NOMO-1 treated with dmso at 0.1 percent for 144 hours (cell line): ENCODE measurements at regions not wholly inside any gene's neighbourhood (a gene's known extent, or its start where the extent isn't known, plus 50 kb on each side); places are given as distances from the start of the nearest gene placed in this dataset.
"Not testable (repeated sequence)": the region's sequence is repeated elsewhere in the genome, so short reads cannot be mapped to it uniquely, and the experiment has no call there.

Experiments
- DNase-seq: peaks from one replicate; lab custom pipeline; 2025; ENCODE audit not compliant: unreplicated experiment; lab: John Stamatoyannopoulos, UW

DNA sequence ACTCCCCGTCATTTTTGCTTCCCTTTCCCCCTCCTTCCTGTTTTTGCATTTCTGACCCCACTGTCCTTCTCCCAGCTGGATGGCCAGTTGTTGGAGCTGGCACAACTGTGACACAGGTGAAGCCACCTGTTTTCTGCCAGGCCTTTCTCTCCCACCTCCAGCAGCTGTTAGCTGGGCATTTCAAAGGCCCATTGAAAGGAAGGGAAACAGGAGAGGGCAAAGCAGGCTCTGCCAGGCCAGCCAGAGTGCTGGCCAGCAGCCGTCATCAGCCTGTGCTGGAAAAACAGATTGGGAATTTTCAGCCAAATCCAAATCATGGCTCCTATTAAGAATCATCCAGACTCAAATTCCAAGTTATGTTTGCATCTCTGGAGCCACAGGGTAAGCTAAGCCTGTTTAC is 155.2 kb upstream of the C2CD4B start:
- no peak for DNase-seq

DNA sequence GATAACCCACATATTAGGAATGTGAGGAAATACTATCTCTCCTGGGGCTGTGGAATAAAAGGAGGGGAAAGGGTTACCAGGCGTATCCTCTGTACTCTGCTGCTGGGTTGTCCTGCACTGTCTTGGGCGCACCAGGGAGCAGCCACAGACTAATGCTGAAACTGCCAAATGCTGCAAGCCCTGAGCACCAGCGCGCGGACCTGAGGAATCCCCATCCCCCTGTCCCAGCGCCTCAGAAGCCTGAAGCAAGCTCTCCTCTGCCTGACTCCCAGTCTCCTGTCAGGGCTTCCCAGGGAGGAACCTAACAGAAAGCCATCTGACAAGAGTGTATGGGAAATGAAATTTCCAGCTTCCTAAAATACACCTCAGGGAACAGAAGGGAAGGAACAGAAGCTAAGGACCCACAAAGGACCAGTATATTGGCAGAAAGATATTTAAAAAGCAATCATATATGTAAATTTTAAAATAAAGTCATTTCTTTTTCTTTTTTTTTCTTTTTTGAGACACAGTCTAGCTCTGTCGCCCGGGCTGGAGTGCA is 158.3 kb upstream of the C2CD4B start:
- no peak for DNase-seq

DNA sequence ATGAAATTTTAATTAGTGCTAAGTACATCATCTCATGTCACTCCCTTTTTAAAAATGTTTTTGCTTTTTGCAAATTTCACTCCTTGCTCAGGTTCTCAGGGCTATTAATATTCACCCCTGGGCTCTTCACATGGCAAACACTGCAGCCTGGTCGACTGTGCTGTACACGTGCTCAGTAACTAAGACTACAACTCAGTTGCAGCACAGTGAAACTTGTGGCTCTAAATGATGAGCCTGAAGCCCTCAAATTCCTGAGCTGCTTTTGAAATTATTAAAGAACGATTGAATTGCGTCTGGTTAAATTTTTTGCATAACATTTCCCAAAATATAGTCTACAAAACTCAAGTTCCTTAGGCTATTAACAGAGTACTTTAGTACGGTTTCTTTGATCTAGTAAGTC is 159.3 kb upstream of the C2CD4B start:
- no peak for DNase-seq

DNA sequence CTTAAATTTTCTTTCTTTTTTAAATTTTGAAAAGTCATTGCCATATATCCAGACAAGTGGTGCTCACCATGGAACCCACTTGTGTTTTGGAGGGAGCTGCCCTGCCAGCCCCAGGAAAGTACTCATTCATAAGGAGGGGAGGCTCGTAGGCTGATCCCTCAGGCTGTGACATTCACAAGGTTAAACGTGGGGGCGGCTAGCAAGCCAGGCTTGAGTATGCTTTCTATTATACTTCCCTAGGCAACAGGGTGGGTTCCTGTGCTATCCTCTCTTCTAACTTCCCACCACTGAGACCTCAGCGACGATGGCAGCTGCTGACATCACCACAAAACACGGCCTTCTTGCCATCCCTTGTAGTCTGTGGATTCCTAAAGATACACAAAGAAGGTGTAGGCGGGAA is 160.5 kb upstream of the C2CD4B start:
- no peak for DNase-seq

DNA sequence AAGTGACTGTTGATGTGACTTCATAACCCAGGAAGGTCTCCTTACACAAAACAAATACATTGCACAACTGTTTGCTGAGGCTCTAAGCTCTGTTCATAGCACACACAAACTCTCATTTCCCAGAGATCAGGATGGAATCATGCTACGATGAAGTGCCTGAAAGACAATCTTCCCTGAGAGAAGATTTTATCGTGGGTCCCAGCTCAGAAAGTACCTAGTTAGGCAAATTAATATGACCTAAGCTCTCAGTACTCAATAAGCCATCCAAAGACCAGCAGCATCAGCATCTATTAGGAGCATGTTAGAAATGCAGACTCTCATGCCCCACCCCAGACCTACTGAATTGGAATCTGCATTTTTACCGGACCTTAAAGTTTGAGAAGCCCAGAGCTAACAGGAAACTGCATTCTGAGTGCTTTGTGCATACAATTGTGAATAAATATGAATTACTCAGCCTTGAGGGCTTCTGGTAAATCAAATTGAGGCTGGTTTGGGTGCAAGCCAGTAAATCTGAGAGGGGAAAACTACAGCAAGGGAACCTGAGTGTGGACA is 161.5 kb upstream of the C2CD4B start:
- DNase-seq: no peak

DNA sequence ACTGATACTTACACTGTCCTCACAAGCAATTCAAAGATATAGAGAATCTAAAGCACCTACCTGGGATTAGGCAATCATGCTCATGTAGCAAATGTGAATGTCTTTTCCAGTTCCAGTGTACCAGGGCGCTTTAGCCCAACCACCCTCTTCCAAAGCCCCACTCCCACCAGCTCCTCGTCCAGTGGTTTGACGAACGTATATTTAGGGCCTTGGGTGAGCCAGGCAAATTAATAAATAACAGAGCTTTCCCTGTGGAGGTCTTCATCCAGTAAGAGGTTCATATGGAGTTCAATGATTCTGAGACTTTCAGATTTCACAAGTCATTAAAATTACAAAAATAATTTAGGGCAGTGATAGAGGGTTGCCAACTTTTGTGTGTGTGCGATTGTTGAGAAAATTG is 162.3 kb upstream of the C2CD4B start:
- no peak for DNase-seq

DNA sequence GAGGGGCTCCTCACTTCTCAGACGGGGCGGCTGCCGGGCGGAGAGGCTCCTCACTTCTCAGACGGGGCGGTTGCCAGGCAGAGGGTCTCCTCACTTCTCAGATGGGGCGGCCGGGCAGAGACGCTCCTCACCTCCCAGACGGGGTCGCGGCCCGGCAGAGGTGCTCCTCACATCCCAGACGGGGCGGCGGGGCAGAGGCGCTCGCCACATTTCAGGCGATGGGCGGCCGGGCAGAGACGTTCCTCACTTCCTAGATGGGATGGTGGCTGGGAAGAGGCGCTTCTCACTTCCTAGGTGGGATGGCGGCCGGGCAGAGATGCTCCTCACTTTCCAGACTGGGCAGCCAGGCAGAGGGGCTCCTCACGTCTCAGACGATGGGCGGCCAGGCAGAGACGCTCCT is 167.4 kb upstream of the C2CD4B start:
- DNase-seq: not testable (repeated sequence)

DNA sequence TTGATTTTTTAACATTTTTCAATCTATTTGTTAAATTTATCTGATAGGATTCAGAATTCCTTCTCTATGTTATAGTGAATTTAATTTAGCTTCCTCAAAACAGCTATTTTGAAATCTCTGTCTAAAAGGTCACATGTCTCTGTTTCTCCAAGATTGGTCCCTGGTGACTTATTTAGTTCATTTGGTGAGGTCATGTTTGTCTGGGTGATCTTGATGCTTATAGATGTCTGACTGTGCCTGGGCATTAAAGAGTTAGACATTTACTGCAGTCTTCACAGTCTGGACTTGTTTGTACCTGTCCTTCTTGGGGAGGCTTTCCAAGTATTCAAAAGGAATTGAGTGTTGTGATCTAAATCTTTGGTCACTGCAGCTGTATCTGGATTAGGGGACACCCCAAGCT is 169.5 kb upstream of the C2CD4B start:
- DNase-seq: no peak

DNA sequence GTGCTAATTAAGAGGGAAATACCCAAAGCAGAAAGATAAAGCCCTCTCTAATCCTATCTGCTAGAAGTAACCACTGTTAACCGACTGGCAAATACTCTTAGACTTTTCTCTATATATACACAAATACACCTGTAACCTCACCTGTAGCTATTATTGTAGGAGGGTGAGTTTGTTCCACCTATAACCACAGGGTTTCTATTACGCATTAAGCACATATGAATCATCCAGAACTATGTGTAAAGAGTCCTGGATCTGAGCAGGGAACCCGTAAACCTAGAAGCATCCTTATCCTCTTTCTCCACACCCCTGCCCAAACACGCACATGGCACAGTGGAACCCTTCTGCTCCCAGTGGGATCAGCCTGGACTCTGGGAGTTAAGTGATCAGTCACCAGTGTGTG is 172.8 kb upstream of the C2CD4B start:
- DNase-seq: no peak

DNA sequence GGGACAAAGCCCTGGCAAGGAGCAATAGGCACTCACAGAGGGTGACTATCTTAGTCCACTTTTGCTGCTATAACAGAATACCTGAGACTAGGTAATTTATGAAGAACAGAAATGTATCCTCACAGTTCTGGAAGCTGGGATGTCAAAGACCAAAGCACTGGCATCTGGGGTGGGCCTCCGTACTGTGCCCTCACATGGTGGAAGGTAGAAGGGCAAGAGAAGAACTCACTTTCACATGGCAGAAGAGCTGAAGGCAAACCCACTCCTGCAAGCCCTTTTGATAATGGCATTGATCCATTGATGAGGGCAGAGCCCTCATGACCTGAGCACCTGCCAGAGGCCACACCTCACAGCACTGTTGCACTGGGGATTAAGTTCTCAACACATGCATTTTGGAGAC is 173.4 kb upstream of the C2CD4B start:
- DNase-seq: no peak

DNA sequence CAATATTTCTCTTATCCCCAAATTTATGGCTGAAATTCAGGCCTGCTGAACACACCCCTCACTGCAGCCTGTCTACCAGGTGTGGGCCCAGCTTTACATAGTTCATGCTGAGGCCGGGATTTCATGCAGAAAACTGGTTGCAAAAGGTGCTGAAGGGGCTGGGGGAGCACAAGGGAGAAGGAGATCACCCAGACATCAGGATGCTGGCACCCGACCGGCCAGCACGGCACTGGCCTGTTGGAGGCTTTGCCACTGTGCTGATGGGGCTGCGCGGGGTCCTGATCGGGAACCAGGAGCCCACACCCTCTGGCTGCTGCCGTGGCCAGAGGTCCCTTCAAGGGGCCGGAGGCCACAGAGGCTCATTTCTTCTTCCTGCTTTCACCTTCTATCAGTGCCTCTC is 177.9 kb upstream of the C2CD4B start:
- DNase-seq: no peak

DNA sequence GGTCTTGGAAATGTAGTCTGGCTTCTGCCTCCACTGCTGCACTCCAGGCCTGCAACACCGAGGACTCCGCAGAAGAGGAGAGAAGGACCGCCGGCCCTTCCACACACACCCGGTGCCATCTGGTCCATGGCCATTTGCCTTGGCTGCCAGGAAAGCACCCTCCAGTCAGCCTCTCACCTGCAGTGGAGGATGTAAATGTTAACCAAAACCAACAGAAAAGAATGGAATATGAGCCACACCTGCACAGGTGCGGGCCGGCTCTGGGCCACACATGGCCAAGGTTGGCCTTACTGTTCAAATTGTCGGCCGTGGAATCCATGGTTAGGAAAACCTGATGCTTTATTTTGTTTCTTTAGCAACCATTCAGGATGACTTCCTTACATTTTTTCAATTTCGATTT is 178.3 kb upstream of the C2CD4B start:
- no peak for DNase-seq

DNA sequence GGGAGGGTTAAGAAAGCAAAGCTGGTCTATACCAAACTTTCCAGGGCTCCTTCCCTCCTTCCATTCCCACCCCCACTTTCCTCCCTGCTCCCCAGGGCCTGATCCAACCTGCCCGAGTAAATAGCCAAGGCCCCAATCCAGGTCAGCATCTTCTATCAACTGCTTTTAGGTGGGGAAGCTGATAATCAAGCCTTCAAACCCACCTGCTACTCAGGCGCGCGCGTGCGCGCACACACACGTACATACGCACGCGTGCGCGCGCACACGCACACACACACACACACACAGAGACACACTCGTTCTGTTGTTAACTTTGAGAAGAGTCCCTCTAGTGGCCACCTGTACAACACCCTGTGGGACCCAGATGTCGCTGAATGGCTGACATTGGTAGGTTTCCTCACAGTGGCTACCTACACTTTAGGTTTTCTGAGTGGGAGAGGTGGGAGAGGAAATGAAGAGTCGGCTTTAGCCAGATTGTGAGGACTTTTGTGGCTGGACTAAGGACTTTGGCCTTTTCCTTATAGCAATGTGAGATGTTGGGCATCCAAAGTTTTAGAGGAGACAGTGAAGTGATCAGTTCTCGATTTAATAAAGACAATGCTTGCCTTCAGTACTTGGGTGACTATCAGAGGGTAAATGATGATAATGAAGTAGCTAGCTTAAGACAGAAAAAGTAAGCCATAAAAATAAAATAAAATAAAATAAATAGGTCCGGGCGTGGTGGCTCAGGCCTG is 179.9 kb upstream of the C2CD4B start:
- DNase-seq: no peak

DNA sequence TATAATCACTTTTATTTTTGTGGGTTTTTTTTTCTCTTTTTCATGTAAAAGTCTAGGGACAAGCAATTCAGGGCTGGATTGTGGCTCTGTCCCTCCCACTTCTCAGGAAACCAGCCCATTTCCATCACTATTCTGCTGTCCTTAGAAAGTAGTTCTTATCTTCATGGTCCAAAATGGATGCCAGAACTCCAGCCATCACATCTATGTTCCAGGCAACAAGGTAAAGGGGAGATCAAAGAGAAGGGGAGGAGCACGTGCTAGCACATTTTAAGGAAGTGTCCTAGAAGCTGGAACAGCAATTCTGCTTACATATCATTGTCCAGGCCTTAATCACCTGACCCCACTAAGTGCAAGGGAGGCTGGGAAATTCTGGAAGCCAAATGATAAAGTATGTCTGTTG is 181.1 kb upstream of the C2CD4B start:
- DNase-seq: no peak

DNA sequence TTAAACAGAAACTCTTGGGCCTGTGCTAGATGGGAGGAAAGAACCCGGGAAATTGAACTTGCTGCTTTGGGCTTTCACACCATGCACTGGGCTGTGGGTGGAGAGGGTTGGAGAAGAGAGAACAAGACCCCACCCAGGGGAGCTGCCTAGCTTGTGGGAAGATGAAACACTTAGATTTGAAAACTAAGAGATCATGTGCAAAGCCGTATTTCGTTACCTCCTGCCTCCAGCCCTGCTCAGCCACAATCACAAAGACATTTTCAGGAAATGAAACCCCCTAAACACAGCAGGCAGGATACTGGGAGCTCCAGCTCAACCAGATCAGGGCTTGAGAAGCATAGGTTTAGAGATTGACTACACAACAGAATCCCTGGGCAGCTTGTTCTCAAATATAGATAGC is 183.0 kb upstream of the C2CD4B start:
- no peak for DNase-seq

DNA sequence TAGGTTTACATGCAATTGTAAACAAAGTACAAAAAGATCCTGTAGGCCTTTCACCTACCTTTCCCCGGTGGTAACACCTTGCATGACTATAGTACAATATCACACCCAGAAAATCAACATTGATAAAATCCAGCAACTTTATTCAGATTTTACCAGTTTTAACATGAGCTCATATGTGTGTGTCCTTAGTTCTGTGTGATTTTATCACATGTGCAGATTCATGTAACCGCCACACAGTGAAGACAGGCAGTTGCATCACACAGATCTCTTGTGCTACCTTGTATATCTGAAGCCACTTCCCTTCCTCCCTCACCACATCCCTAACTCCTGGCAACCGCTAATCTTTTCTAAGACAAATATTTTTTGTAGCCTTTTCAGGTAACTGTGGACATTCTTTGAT is 183.5 kb upstream of the C2CD4B start:
- DNase-seq: peak; percentile 40

DNA sequence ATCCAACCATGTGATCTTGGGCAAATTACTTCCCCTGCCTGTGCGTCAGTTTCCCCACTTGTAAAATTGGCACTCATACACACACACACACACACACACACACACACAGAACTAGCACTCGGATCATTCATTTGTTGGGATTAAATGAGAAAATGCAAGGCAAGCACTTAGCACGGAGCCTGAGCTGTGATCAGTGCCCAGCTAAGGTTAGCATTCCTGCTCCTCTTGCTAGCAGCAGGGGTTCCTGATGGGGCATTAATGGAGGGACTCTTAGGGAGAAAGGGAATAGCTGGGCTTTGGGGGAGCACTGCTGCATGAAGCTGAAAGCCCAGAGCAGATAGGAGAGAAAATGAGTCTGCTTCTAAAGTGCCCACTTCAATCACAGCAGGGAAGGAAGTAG is 187.7 kb upstream of the C2CD4B start:
- no peak for DNase-seq

DNA sequence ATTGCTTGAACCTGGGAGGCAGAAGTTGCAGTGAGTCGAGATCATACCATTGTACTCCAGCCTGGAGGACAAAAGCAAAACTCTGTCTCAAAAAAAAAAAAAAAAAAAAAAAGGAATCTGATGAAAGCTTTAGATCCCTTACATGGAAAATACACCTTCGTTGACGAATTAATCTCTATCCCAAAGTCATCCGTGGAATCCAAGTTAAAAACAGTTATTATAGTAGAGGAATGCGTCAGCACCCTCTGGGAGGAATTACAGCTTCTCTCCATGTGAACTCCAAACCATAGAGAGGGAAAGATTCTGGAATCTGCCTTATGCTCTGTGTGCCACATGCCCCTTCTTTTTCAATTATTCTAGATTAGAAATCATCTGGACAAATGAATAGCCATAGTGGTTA is 192.3 kb upstream of the C2CD4B start:
- DNase-seq: no peak

DNA sequence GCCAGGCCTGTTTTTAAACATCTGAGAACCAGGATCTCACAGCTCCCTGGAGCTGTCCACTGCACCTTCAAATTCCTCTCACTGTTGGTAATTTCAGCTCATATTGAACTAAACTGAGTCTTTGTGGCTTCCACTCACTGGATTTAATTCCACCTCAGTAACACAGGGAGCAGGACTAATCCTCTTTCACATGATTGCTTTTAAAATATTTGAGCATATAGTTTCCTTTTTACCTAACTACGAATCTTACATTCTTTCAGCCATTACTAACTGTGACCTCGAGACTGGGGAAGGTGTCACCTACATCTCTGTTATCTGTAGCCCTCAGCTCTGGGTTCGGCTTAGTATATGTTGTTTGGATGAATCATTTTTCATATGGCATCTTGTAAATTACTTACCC is 194.3 kb upstream of the C2CD4B start:
- DNase-seq: no peak

DNA sequence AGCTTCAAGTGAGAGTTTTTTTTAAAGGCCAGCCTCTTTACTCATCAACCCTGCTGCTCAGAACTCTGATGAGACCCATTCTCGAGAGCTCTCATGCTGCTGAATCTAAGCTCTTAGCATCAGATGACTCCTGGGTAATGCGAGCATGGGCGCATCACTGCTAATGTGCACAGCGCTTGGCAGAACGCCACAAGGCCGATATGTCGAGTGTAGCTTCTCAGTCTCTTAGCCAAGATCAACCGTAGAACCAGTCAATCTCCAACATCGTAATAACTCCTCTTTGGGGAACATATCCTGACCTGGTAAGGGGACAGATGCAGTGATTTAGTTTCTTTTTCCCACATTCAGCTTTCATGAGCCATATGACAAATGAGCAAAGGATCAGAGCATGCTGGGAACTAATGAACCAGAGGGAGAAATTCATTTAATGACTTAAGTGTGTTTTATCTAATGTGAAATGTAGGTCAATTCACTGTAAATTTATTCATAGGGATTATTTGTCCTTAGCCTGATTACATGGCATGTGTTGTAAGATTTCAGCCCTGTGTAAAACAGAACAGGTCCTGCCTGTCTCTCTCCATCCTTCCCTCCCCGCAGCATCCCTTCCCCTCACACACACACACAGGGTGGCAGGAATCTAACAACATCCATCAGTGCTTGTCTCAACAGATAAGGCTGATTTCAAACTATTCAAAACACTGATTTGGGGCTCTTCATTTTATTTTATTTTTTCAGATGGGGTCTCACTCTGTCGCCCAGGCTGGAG is 195.4 kb upstream of the C2CD4B start:
- no peak for DNase-seq

DNA sequence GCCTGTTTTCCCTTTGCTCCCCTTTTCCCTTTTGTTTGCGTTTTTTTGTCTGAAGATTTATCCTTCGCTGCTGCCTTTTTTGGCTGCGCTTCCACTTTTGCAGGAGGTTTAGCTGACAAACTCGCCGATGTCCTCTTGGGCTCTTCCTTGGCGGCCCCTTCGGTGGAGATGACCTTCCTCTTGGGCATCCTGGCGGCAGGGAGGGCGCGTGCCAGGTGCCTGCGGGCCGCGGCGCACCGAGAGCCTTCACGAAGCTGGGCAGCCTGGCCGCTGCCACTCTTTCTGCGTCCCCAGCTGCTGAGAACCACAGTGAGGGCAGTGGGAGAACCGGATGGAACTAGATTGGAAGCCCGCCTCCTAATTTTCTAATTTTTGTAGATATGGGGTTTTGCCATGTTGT is 197.1 kb upstream of the C2CD4B start:
- DNase-seq: no peak

DNA sequence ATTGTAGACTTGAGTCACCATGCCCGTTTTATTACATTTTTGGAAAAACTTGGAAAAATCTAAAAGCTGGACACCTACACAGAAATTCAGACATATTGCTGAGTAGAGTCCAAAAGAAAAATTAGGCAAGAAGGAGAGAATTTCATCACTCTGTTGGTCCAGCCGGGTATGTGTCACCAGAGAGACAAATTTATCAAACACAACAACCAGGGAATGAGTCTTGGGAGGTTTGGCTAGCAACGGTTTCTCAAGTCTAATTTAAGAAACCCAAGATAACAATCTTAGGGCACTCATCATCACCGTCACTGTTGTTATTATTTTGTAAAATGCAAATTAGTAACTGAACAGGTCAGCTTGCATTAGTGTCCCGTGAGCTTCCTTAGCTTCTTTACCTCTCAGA is 197.5 kb upstream of the C2CD4B start:
- DNase-seq: no peak
